Hippocampal formation (tissue), 2 donors: ENCODE measurements at regions not wholly inside any gene's neighbourhood (a gene's known extent, or its start where the extent isn't known, plus 50 kb on each side); places are given as distances from the start of the nearest gene placed in this dataset.
"Not testable (repeated sequence)": the region's sequence is repeated elsewhere in the genome, so short reads cannot be mapped to it uniquely, and the experiment has no call there.

ENCODE experiments used
- DNase-seq, 2 donors: peaks; one replicate each; lab custom pipeline; 2025; lab: John Stamatoyannopoulos, UW

GRCh38 chr6:11847515-11848345, 69.1 kb upstream of the ADTRP start:
- no peak for DNase-seq

GRCh38 chr6:11847068-11847467, 68.5 kb upstream of the ADTRP start:
- DNase-seq: not testable (repeated sequence)

GRCh38 chr6:11845664-11846577, 67.3 kb upstream of the ADTRP start:
- DNase-seq: no peak

DNA sequence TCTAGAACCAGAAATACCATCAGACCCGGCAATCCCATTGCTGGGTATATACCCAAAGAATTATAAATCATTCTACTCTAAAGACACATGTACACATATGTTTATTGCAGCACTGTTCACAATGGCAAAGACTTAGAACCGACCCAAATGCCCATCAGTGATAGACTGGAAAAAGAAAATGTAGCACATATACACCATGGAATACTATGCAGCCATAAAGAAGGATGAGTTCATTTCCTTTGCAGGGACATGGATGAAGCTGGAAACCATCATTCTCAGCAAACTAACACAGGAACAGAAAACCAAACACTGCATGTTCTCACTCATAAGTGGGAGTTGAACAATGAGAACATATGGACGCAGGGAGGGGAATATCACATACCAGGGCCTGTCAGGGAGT, 64.2 kb upstream of the ADTRP start:
- not testable (repeated sequence) for DNase-seq

- DNase-seq: no peak
Observed at GRCh38 chr6:11835065-11835464, 56.5 kb upstream of the ADTRP start.

DNA sequence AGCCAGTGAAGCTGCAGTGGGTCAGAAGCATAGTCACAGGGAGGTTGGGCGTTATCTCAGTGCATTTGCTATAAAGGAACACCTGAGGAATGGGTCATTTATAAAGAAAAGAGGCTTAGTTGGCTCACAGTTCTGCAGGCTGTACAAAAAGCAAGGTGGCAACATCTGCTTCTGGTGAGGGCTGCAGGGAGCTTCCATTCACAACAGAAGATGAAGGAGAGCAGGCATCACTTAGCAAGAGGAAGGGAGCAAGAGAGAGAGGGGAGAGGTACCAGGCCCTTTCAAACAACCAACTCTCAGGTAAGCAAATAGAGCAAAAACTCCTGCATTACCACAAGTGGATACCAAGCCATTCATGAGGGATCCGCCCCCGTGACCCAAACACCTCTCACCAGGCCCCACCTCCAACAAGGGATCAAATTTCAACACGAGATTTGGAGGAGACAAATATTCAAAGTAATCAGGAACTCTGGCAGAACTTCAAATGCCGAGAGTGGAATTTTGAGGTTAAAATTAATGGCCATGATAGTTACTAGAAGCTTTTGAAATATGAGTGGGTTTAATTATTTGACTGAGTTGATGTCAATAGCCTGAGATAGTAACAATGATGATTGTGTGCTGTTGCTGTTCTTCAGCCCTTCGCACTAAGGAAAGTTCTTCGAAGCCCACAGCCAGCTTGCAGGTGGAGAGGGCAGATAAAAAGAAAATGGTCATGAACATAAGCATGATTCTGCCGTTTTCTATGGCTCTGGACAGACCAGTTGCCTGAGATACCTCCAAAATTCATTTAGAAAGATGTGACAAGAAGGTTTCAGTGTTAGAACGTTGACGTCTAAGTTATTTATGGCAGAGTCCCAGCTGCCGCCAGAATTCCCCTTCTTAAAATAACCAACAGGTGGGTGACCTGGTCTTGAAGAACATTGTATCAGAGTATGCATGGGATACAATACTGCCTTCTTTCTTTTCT, 55.3 kb upstream of the ADTRP start:
- no peak for DNase-seq

DNA sequence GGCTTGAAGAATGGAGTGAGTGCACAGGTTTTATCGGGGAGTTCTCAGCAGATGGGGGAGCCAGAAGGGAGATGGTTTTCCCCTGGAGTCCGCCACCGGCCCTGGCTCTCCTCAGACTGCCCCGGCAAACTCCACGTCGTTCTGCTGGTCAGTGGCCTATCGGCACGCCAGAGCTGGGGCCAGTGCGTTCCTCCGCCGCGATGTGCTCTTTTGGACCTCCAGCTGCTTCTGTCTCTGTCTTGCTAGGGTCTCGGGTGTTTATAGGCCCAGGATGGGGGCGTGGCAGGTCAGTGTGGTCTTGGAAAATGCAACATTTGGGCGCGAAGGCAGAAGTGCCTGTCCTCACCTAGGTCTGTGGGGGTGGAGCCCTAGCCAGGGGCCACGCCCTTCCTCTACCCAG, 53.0 kb upstream of the ADTRP start:
- DNase-seq: no peak

DNA sequence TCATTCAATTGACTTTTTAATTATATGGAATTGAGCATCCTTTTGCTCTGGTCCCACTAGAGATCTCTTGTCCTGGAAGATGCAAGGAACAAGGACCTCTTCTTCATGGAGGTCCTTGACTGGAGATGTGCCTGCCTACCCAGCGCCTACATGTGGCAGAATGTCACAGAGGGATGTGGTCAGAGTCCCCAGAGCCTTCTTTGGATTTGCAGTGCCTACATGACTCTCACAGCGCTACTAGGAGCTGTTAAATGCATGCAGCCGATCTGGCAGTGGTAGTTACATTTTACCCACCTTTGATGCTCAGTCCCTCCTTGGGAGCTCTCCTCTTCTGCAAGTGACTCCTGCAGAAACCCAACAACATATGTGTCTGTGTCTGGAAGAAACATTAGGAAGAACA, 51.9 kb upstream of the ADTRP start:
- no peak for DNase-seq

DNA sequence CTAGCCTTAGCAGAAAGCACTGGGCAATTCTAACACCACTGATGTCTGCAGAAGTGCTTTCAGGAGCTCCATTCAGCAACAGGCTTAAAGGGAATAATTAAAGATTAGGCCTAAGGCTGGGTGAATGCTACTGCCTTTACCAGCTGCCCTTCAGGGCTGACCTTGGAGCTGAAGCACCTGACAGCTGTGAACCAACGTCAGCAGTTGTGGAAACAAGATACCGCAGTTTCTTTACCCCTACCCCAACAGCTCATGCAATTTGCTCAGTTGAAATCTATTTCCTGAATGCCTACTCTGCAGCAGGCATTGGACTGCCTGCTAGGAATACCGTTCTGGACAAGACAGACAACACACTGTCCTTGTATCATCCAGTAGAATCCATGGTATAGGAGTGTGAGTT, 51.5 kb upstream of the ADTRP start:
- no peak for DNase-seq

GRCh38 chr6:11828262-11828870, 49.8 kb upstream of the ADTRP start:
- DNase-seq: no peak
